ENCODE measurements at regions not wholly inside any gene's neighbourhood (a gene's known extent, or its start where the extent isn't known, plus 50 kb on each side); places are given as distances from the start of the nearest gene placed in this dataset.
A peak's percentile ranks its signal among the peaks of the same experiment; 100 is the strongest.

DNA sequence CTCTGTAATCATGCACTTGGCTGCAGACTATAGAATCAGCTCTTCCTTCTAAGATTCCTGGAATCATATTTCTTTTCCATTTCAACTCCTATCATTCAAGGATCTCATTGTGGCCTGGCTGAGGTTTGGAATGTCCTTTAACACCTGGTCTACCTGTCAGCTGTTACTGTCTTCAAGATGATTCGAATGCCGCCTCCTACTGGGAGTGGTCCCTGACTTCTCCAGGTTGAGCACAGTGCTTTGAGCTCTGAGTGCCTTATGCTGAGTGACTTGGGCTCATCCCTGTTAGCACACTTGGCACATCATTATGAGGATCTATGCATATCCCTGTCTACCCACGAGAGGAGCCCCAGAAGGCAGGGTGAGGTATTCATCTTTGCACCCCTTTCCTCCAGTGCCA lies 87.6 kb downstream of the MARCHF4 start:
- TF ChIP-seq, protein P1, sequence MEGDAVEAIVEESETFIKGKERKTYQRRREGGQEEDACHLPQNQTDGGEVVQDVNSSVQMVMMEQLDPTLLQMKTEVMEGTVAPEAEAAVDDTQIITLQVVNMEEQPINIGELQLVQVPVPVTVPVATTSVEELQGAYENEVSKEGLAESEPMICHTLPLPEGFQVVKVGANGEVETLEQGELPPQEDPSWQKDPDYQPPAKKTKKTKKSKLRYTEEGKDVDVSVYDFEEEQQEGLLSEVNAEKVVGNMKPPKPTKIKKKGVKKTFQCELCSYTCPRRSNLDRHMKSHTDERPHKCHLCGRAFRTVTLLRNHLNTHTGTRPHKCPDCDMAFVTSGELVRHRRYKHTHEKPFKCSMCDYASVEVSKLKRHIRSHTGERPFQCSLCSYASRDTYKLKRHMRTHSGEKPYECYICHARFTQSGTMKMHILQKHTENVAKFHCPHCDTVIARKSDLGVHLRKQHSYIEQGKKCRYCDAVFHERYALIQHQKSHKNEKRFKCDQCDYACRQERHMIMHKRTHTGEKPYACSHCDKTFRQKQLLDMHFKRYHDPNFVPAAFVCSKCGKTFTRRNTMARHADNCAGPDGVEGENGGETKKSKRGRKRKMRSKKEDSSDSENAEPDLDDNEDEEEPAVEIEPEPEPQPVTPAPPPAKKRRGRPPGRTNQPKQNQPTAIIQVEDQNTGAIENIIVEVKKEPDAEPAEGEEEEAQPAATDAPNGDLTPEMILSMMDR (IDR thresholded peaks at IDR 0.05; ENCODE audit: low read depth, low read length, missing control alignments): no peak
- in situ Hi-C loops (cut with HindIII; ENCODE audit: low sequenced_read_pairs): no loop called here
- H3K4me3 ChIP-seq (ENCODE audit: low read depth, low read length): no peak overlapping the region
- no peak for DNase-seq (ENCODE audit: low read depth)

DNA sequence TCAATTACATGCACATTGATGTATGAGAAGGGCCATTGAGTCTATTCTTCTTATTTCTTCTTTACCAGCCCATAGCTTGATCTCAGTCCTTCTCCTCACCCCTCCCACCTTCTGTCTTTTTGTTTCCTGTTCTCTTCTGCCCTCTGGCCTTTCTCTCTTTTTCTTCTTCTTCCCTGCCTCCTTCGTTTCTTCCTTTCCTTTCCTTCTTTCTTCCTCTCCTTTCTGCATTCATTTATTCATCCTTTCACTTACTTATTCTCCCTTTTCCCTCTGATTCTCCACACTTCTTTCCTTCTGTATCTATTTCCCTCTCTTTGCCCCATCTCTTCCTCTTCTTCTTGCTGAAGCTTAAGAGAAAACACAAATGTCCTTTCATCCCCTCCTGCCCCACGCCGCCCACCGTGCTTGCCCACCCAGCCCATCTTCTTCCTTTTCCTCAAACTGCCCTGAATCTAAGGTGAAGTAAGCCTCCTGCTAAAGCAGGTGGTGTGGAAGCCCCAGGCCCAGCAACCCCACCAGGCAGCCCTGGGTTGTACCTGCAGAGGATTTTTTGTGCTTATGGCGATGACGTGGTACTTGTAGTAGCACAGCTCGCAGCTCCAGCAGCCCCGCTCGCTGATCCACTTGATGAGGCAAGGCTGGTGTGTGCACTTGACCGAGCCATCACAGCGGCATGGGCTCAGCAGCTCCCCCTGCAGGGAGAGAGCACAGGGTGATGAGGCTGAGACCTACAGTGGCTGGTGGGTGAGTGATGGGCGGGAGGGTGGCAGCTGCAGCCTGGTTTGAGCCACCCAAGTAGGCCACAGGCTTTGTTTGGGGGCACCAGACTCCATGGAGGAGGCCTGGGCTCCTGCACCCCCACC lies 89.0 kb downstream of the MARCHF4 start:
- in situ Hi-C loops (cut with HindIII; ENCODE audit: low sequenced_read_pairs): no loop called here
- TF ChIP-seq, protein P1 (IDR thresholded peaks at IDR 0.05; ENCODE audit: low read depth, low read length, missing control alignments): peak; percentile 19
- H3K4me3 ChIP-seq (ENCODE audit: low read depth, low read length): no peak overlapping the region
- DNase-seq (ENCODE audit: low read depth): no peak

DNA sequence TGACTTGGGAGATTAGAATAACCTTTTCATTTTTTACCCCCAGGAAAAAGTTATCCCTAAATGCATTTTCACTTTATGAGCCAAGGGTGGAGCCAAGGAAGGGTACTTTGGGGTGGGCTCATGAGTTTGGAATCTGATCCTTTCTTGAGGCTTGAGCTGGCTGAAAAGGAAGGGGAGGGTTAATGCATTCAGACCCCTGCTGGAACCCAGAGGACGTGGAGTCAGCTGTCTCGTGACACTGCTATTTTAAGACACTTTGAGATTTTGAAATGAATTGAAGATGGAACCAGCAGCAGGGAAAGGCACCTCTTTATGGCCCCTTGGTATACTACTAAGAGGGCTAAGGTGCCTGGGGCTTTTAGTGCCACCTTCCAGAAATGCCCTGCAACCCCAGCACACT lies 90.4 kb downstream of the MARCHF4 start:
- in situ Hi-C loops (cut with HindIII; ENCODE audit: low sequenced_read_pairs): no loop called here
- H3K4me3 ChIP-seq (ENCODE audit: low read depth, low read length): no peak overlapping the region
- DNase-seq (ENCODE audit: low read depth): no peak
- TF ChIP-seq, protein P1 (IDR thresholded peaks at IDR 0.05; ENCODE audit: low read depth, low read length, missing control alignments): no peak

DNA sequence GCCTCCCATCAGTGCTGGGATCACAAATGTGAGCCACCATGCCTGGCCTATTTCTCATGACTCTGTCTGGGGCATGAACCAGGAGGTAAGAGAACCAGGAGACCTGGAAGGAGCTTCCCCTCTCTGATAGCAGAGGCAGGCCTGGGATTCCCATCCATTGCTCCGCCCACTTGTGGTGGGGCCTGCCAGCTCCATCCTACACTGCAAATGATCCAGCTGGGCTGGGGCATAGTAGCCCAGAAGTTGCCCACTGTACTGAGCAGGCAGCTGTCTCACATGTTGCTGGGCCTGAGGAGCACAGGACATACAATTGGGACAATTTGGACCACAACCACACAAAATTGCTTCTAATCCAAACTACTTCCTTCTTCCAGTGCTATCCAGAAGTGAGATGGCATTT lies 91.0 kb downstream of the MARCHF4 start:
- in situ Hi-C loops (cut with HindIII; ENCODE audit: low sequenced_read_pairs): no loop called here
- H3K4me3 ChIP-seq (ENCODE audit: low read depth, low read length): no peak overlapping the region
- TF ChIP-seq, protein P1 (IDR thresholded peaks at IDR 0.05; ENCODE audit: low read depth, low read length, missing control alignments): no peak
- DNase-seq (ENCODE audit: low read depth): no peak

DNA sequence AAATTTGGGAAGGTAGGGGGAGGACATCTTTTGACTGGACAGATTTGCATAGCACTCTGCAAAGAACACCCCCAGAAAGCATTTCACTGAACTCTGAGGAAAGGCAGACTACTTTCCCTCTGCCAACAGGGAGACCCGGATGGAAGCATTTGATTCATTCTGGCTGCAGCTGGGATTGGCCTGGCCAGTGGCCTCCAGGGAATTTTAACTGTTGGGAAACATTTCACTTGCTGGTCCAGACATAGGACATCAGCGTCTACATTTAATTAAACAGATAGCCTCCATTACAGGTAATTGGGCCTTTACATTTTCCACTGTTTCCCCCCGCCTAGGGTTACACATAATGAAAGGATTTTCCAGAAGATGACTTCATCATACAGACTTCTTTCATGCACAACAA lies 92.8 kb downstream of the MARCHF4 start:
- in situ Hi-C loops (cut with HindIII; ENCODE audit: low sequenced_read_pairs): no loop called here
- TF ChIP-seq, protein P1 (IDR thresholded peaks at IDR 0.05; ENCODE audit: low read depth, low read length, missing control alignments): no peak
- DNase-seq (ENCODE audit: low read depth): no peak
- no peak overlapping the region for H3K4me3 ChIP-seq (ENCODE audit: low read depth, low read length)

DNA sequence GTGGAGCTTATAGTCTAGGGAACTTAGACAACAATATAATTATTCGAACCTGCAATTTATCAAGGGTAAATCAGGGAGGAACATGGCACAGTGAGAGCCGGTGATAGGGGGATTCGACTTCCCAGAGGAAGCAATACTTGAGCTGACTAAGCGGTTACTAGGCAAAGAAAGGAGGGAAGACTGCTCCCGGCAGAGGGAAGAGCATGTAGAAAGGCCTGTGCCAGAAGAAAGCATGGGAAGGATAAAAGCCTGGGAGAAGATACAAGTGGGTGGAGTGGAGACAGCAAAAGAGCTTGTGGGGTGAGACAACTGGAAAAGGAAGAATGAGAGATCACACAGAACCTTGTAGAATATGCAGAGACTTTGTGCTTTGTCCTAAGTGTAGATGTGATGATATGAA lies 93.3 kb downstream of the MARCHF4 start:
- no peak for DNase-seq (ENCODE audit: low read depth)
- TF ChIP-seq, protein P1 (IDR thresholded peaks at IDR 0.05; ENCODE audit: low read depth, low read length, missing control alignments): no peak

More for the DNA sequence above, 93.3 kb downstream of the MARCHF4 start:
- in situ Hi-C loops (cut with HindIII; ENCODE audit: low sequenced_read_pairs): no loop called here
- no peak overlapping the region for H3K4me3 ChIP-seq (ENCODE audit: low read depth, low read length)
